GM20000 (cell line): ENCODE measurements at regions not wholly inside any gene's neighbourhood (a gene's known extent, or its start where the extent isn't known, plus 50 kb on each side); places are given as distances from the start of the nearest gene placed in this dataset.
"Not testable (repeated sequence)": the region's sequence is repeated elsewhere in the genome, so short reads cannot be mapped to it uniquely, and the experiment has no call there.

ENCODE experiments used
- DNase-seq: peaks from one replicate; pipeline ENCODE4 v3.0.0; 2012; ENCODE audit warnings: low spot score
- CTCF ChIP-seq: IDR thresholded peaks from 2 replicates; pipeline ENCODE4 v1.5.1; 2012; ENCODE audit warnings: mild to moderate bottlenecking, control low read depth; ENCODE audit errors: extremely low read depth, missing control alignments

- no peak for TF ChIP-seq CTCF
- DNase-seq = no peak
Observed at GRCh38 chr12:107374161-107374840, 281.0 kb upstream of the CRY1 start.

- TF ChIP-seq CTCF = no peak
- no peak for DNase-seq
Observed at GRCh38 chr12:107375231-107375630, 281.9 kb upstream of the CRY1 start.

- TF ChIP-seq CTCF = no peak
- no peak for DNase-seq
Observed at GRCh38 chr12:107377596-107378385, 284.4 kb upstream of the CRY1 start.

GRCh38 chr12:107378609-107379008 is 285.3 kb upstream of the CRY1 start:
- no peak for TF ChIP-seq CTCF
- DNase-seq = no peak

GRCh38 chr12:107379142-107379851 is 285.9 kb upstream of the CRY1 start:
- not testable (repeated sequence) for DNase-seq

GRCh38 chr12:107379852-107380567 is 286.7 kb upstream of the CRY1 start:
- TF ChIP-seq CTCF = no peak
- no peak for DNase-seq

GRCh38 chr12:107384645-107385044 is 291.3 kb upstream of the CRY1 start:
- no peak for TF ChIP-seq CTCF
- no peak for DNase-seq
